ENCODE measurements at regions not wholly inside any gene's neighbourhood (a gene's known extent, or its start where the extent isn't known, plus 50 kb on each side); places are given as distances from the start of the nearest gene placed in this dataset.
"Not testable (repeated sequence)": the region's sequence is repeated elsewhere in the genome, so short reads cannot be mapped to it uniquely, and the experiment has no call there.

DNA sequence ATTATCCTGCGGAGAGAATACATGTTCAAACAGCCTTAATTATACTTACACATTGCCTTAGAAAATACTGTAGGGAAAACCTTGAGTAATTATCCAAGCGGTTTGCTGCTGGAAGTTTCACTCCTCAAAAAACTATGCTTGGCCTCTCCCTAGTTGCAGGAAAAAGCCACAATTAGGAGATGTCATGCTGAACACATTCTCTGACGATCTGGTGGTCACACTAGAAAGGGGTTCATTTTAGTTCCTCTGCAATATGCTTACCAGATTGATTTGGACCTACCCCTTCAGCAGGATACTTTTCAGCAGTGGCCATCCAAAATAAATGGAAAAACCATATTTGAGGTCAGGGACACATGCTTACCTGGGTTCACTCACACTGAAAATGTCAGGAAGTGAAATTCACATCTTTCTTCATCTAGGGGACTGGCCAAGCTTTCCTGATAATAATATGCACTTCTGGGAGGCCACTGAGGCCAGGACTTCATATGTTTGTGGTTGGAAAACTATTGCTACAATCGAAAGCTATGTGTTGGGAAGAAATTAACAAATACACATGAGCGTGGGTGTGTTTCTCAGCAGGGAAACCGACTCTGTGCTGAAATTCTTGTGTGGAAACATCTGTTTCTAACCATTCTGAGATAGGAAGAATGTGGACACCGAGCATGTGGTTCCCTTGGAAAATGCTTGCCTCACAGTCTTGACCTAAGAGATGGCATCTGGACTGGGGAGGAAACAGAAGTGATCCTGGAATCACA is 68.8 kb downstream of the ATXN3L start:
- H3K36me3 ChIP-seq (replicated peaks; ENCODE audit: control insufficient read depth, insufficient read depth, low read length): no peaks in the 10 kb centered on the region
- no peaks in the 10 kb centered on the region for H3K27me3 ChIP-seq (ENCODE audit: control insufficient read depth, insufficient read depth, low read length)
- H3K4me3 ChIP-seq (ENCODE audit: insufficient read depth, low read depth, low read length): no peak overlapping the region
- DNase-seq: no peak

DNA sequence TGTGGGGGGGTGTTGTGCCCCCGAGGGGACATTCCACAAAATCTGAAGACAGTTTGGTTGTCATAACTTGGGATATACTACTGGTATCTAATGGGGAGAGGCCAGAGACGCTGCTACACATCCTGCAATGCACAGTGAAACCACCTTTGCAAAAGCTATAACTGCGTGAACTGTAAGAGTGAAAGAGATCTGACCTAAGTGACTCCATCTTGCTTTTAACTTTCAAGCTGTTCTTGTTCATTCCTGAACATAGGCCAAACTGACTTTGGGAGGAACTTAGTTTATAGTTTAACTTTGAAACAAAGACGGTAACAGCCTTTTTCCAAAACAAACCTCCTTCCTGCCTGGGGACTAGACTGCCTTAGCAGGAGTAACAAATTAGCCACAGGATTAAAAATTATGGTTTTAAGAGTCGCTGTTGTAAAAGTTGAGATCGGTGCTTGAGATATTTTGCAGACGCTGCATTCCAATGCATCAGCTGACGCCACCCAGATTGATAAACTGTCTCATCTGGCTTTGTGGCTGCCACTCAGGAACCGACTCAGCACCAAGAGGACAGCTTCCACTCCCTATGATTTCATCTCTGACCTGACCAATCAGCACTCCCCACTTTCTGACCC is 70.9 kb downstream of the ATXN3L start:
- Histone ChIP-seq H3K36me3 (replicated peaks; ENCODE audit: control insufficient read depth, insufficient read depth, low read length) (no peaks in the 10 kb centered on the region), H3K4me3 (ENCODE audit: insufficient read depth, low read depth, low read length) (no peak overlapping the region), H3K27me3 (ENCODE audit: control insufficient read depth, insufficient read depth, low read length) (no peaks in the 10 kb centered on the region)
- DNase-seq: no peak

DNA sequence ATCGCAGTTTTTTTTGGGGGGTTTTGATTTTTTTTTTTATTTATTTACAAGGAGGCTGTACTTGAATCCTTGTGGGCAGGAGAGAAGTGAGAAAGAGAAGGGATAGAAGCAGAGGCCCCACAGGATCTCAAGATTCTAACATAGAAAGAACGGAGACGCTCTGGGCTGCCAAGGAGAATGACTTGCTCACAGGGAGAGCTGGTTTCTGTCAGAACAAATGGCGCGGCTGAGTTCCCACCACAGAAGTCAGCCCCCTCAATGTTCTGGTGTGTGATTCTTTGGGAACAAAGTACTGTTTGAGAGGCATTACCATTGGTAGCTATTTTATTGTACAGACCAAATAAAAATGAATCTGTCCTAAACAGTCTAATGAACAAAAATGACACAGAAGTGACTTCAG is 80.6 kb downstream of the ATXN3L start:
- Histone ChIP-seq H3K27me3 (ENCODE audit: control insufficient read depth, insufficient read depth, low read length) (no peaks in the 10 kb centered on the region), H3K4me3 (ENCODE audit: insufficient read depth, low read depth, low read length) (no peak overlapping the region), H3K36me3 (replicated peaks; ENCODE audit: control insufficient read depth, insufficient read depth, low read length) (no peaks in the 10 kb centered on the region)
- DNase-seq: no peak

DNA sequence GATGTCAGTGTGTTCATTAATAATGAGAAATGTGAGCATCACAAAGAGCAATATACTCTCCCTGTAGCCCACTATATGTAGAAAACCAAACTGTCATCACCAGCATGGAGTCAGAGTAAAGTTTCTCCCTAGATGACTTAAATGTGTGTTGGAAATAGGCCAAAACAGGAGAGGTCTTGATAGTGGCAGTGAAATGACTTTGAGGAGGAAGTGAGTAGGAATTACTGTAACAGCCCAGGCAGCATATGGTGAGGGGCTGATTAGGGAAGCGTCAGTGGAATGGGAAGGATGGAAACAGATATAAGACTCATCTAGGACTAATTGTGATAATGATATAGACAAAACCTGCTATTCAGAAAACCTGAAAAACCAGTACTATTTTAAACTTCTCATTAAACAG is 83.9 kb downstream of the ATXN3L start:
- no peak for DNase-seq
- Histone ChIP-seq H3K4me3 (ENCODE audit: insufficient read depth, low read depth, low read length) (no peak overlapping the region), H3K27me3 (ENCODE audit: control insufficient read depth, insufficient read depth, low read length) (no peaks in the 10 kb centered on the region), H3K36me3 (replicated peaks; ENCODE audit: control insufficient read depth, insufficient read depth, low read length) (no peaks in the 10 kb centered on the region)

DNA sequence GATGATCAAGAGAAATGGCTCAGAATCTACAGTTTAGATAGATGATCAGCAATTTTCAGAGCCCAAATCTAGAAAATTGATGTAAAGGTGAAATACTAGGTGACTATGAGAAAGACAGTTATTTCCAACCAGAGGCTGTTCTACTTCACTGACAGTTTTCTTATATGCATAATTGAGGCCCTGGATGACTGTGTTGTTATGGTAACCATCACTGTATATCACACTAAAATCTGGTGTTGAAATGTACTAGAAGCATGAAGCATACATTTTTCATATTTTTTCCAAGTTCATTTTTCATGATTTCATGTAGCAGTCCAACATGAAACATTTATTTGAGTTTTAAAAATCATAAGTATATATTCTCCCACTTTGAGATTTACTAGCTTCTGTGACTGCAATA is 87.4 kb downstream of the ATXN3L start:
- Histone ChIP-seq H3K36me3 (replicated peaks; ENCODE audit: control insufficient read depth, insufficient read depth, low read length) (no peaks in the 10 kb centered on the region), H3K4me3 (ENCODE audit: insufficient read depth, low read depth, low read length) (no peak overlapping the region), H3K27me3 (ENCODE audit: control insufficient read depth, insufficient read depth, low read length) (no peaks in the 10 kb centered on the region)
- no peak for DNase-seq

DNA sequence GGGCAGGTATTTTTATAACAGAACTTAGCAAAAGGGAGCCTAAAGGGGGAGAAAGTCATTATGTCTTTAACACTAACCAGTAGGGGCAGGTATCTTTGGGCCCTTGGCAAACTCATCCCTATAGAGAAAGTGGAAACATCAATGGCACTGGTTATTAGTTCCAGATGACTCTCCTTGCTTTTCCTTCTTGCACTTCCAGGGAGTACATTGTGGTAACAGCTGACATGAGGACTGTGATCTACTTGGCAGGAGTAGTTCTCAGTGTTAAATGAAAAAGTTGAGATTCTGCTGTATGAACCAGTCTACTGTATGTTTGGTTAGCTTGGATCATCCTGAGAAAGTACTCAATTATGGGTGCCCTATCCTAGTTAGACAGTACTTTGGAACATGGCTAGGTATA is 93.6 kb downstream of the ATXN3L start:
- no peaks in the 10 kb centered on the region for H3K27me3 ChIP-seq (ENCODE audit: control insufficient read depth, insufficient read depth, low read length)
- H3K4me3 ChIP-seq (ENCODE audit: insufficient read depth, low read depth, low read length): no peak overlapping the region
- H3K36me3 ChIP-seq (replicated peaks; ENCODE audit: control insufficient read depth, insufficient read depth, low read length): no peaks in the 10 kb centered on the region
- no peak for DNase-seq

DNA sequence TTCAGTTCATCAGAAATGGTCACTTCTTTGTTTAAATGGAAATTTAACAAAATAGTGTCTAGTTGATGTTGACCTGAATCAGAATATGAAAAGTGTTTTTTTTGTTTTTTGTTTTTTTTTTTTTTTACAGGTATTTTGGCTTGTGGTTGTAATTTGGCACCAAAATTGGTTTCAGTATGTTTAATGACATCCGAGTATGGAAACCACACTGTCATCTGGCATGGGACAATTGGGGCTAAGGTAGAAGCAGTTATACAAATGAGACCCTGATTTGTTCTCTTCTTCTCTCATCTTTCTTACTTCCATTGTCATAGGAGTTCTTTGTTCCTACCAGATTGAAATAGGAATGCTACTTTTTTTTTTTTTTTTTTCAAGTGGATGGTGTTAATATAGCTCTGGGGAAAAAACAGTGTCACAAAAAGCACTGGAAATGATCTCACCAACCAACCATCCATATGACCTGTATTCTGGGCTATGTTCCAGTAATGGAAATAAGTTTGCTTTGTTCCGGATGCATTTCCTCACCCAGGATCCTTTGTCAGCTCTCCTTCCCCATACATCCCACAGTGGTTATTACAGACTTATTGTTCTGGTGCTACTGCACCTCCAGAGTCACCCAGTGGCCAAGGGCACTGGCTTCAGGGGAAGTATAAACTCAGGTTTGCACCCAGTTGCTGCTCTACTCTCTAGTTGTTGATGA is 95.8 kb downstream of the ATXN3L start:
- Histone ChIP-seq H3K36me3 (replicated peaks; ENCODE audit: control insufficient read depth, insufficient read depth, low read length) (no peaks in the 10 kb centered on the region), H3K27me3 (ENCODE audit: control insufficient read depth, insufficient read depth, low read length) (no peaks in the 10 kb centered on the region), H3K4me3 (ENCODE audit: insufficient read depth, low read depth, low read length) (no peak overlapping the region)
- no peak for DNase-seq

DNA sequence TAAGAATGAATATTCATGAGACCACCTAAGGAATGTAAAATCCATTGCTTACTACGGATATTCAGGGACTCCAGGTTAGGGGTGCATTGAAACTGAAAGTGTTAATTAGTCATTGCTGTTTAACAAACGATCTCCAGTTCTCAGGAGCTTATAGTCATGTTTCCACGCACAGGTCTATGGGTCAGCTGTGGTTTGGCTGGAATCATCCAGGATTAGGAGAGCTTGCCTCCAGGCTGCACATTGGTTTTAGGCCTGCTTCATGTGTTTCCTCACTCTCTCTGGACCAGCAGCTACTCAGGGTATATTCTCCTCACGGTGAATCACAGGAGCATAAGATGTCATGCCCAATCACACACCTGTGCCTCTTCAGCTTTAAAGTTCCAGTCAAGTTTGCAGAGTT is 98.9 kb downstream of the ATXN3L start:
- DNase-seq: peak; percentile 8

DNA sequence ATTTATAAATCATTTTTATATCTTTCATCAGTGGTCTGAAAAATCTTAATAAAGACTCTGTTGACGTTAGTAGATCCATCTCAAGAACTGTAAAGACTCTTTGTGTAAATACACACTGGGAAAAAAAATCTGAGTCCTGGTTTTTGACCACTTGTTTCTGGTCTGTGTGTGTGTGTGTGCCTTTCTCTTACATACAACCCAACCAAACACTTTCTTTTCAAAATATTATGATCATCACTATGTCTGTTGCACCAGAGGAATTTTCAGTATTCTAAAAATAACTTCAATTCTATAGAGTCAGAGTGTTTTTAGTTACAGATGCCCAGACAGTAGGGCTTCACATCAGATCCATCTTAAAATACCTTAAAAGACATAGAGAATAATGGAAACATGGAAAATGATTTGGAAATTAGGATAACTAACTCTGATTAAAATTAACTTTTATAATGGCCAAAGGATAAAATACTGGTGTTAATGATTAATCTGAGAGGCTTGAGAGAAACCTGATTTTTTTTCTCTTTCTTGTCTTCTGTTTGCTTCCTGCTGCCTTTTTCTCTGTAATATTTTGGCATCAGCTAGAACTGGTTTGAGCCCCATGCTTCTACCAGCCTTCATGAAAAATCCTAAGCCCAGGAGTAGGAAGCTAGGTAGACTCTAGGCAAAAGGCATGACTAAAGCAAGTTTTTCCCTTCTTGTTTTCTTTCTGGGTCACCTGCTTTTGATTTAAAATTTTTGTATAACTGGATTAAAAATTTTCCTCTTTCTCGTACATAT is 99.7 kb downstream of the ATXN3L start:
- H3K4me3 ChIP-seq (ENCODE audit: insufficient read depth, low read depth, low read length): no peak overlapping the region
- H3K36me3 ChIP-seq (replicated peaks; ENCODE audit: control insufficient read depth, insufficient read depth, low read length): no peaks in the 10 kb centered on the region
- H3K27me3 ChIP-seq (ENCODE audit: control insufficient read depth, insufficient read depth, low read length): no peaks in the 10 kb centered on the region
- no peak for DNase-seq

More for the DNA sequence above, 98.9 kb downstream of the ATXN3L start:
- no peak overlapping the region for H3K4me3 ChIP-seq (ENCODE audit: insufficient read depth, low read depth, low read length)
- H3K27me3 ChIP-seq (ENCODE audit: control insufficient read depth, insufficient read depth, low read length): no peaks in the 10 kb centered on the region
- H3K36me3 ChIP-seq (replicated peaks; ENCODE audit: control insufficient read depth, insufficient read depth, low read length): no peaks in the 10 kb centered on the region

DNA sequence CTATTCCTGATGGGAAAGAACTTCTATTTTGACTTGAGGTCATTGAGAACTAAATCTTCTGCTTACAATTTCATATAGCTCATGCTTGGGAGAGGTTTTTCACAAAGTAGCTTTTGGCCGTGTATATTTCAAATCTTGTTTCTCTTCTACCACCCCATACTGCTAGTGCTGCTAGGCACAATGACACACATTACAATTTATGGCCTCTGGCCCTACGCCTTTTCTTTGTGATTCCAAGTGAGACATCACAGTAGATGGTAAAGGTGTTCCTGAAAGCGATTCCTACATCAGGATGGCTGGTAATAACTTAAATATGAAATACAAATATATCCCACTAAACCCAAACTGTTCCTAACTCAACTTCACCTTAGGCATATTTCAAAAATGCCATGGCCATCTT is 101.1 kb downstream of the ATXN3L start:
- H3K27me3 ChIP-seq (ENCODE audit: control insufficient read depth, insufficient read depth, low read length): no peaks in the 10 kb centered on the region
- H3K4me3 ChIP-seq (ENCODE audit: insufficient read depth, low read depth, low read length): no peak overlapping the region
- DNase-seq: no peak
- no peaks in the 10 kb centered on the region for H3K36me3 ChIP-seq (replicated peaks; ENCODE audit: control insufficient read depth, insufficient read depth, low read length)

DNA sequence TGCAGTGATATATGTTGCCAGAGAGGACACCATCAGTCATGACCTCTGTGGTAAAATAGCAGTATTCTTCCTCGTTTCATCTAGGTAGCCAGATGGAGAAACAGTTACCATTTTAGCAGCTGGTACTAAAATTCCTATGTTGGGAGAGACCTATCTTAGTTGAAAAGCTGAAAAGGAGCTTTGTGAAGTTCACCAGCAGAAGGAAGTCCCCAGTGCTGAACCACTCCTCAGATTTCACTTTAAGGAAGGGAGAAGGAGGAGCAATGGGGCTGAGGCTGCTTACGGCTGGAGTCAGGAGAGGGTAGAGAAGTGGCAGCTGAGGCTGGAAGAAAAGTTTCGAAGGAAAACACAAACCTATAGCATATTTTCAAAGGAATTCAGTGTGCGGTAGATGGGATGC is 103.7 kb downstream of the ATXN3L start:
- no peaks in the 10 kb centered on the region for H3K27me3 ChIP-seq (ENCODE audit: control insufficient read depth, insufficient read depth, low read length)
- H3K36me3 ChIP-seq (replicated peaks; ENCODE audit: control insufficient read depth, insufficient read depth, low read length): no peaks in the 10 kb centered on the region
- no peak overlapping the region for H3K4me3 ChIP-seq (ENCODE audit: insufficient read depth, low read depth, low read length)
- DNase-seq: no peak

DNA sequence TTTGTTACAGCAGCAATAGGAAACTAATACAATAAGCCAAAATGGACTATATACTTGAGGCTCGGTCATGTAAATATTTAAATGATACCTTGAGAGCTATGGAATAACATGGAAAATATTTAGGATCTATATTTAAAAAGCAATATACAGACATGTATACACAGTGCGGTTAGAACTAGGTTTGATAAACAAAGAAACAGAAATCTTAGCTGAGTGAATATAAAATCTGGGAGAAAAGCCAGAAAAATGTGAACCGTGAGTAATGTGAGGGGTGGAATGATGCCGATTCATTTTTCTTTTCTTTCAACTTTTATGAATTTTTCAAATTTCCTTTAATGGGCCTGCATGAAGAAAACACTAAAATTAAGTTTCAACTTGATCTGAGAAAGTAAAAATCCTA is 104.1 kb downstream of the ATXN3L start:
- no peak overlapping the region for H3K4me3 ChIP-seq (ENCODE audit: insufficient read depth, low read depth, low read length)
- DNase-seq: no peak
- H3K36me3 ChIP-seq (replicated peaks; ENCODE audit: control insufficient read depth, insufficient read depth, low read length): no peaks in the 10 kb centered on the region
- no peaks in the 10 kb centered on the region for H3K27me3 ChIP-seq (ENCODE audit: control insufficient read depth, insufficient read depth, low read length)

DNA sequence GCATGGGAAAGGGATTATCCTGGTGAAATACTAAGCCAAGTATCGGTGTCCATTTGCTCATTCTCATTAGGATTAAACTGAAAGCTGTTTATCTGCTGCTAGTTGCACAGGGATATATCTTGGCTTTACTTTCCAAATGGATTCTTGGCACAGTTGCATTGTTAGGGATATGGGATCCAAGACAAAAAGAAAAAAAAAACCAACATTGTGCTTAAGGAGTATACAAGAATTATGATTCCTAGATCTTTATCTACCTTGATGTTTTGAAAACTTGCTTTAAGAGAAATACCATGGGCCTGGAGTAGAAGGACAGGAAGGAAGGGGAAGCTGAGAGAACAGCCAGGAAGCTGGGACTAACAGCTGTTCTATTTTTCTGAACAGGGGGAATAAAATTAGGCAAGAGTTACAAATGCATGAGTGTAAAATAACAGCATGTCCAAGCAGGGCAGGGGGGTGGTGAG is 107.6 kb downstream of the ATXN3L start:
- H3K36me3 ChIP-seq (replicated peaks; ENCODE audit: control insufficient read depth, insufficient read depth, low read length): no peaks in the 10 kb centered on the region
- H3K27me3 ChIP-seq (ENCODE audit: control insufficient read depth, insufficient read depth, low read length): no peaks in the 10 kb centered on the region
- DNase-seq: no peak
- H3K4me3 ChIP-seq (ENCODE audit: insufficient read depth, low read depth, low read length): no peak overlapping the region

DNA sequence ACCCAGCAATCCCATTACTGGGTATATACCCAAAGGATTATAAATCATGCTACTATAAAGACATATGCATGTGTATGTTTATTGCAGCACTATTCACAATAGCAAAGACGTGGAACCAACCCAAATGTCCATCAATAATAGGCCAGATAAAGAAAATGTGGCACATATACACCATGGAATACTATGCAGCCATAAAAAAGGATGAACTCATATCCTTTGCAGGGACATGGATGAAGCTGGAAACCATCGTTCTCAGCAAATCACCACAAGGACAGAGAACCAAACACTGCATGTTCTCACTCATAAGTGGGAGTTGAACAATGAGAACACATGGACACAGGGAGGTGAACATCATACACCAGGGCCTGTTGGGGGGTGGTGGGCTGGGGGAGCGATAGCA is 109.7 kb downstream of the ATXN3L start:
- not testable (repeated sequence) for H3K27me3 ChIP-seq (ENCODE audit: control insufficient read depth, insufficient read depth, low read length); DNase-seq; H3K36me3 ChIP-seq (replicated peaks; ENCODE audit: control insufficient read depth, insufficient read depth, low read length); H3K4me3 ChIP-seq (ENCODE audit: insufficient read depth, low read depth, low read length)

Data from H7 (cell line).